KMS-11 (cell line): ENCODE measurements at regions not wholly inside any gene's neighbourhood (a gene's known extent, or its start where the extent isn't known, plus 50 kb on each side); places are given as distances from the start of the nearest gene placed in this dataset.

Source experiments
- H2AFZ ChIP-seq: fragments of 200-600 bp; sonication (generic); 2 replicates; pipeline ENCODE4 v1.6.1; 2016; ENCODE audit warnings: antibody characterized with exemption, mixed run types, low read depth
- H3K27ac ChIP-seq: fragments of 200-600 bp; sonication (generic); 2 replicates; pipeline ENCODE4 v1.6.1; 2016; ENCODE audit warnings: mild to moderate bottlenecking, mixed run types
- H3K27me3 ChIP-seq: fragments of 200-600 bp; sonication (generic); 2 replicates; pipeline ENCODE4 v1.6.1; 2017; ENCODE audit warnings: mild to moderate bottlenecking, low read depth, mixed run types, moderate library complexity; ENCODE audit not compliant: insufficient read depth
- H3K36me3 ChIP-seq: fragments of 200-600 bp; sonication (generic); 2 replicates; pipeline ENCODE4 v1.6.1; 2017; ENCODE audit warnings: mild to moderate bottlenecking, mixed run types; ENCODE audit not compliant: insufficient read depth
- H3K4me1 ChIP-seq: fragments of 200-600 bp; sonication (generic); 2 replicates; pipeline ENCODE4 v1.6.1; 2016; ENCODE audit warnings: mild to moderate bottlenecking, low read depth, mixed run types; ENCODE audit not compliant: poor library complexity, severe bottlenecking
- H3K4me2 ChIP-seq: fragments of 200-600 bp; sonication (generic); 2 replicates; pipeline ENCODE4 v1.7.0; 2016; ENCODE audit warnings: mild to moderate bottlenecking, mixed run types
- H3K4me3 ChIP-seq: fragments of 200-600 bp; sonication (generic); IDR thresholded peaks from 2 replicates; pipeline ENCODE4 v1.6.1; 2017; ENCODE audit warnings: low read depth, low read length, mixed read lengths; ENCODE audit not compliant: insufficient read depth
- H3K79me2 ChIP-seq: fragments of 200-600 bp; sonication (generic); 2 replicates; pipeline ENCODE4 v1.6.1; 2016; ENCODE audit warnings: low read depth, mixed run types; ENCODE audit not compliant: insufficient read depth
- H3K9ac ChIP-seq: fragments of 200-600 bp; sonication (generic); 2 replicates; pipeline ENCODE4 v1.6.1; 2016; ENCODE audit warnings: mild to moderate bottlenecking, mixed run types
- H4K20me1 ChIP-seq: fragments of 200-600 bp; sonication (generic); 2 replicates; pipeline ENCODE4 v1.6.1; 2016; ENCODE audit warnings: mild to moderate bottlenecking, mixed run types; ENCODE audit not compliant: insufficient read depth
- CTCF ChIP-seq: fragments of 200-600 bp; sonication (generic); conservative IDR thresholded peaks from 2 replicates; pipeline ENCODE4 v1.6.1; 2017; ENCODE audit warnings: low read depth, mild to moderate bottlenecking, antibody characterized with exemption, low read length, moderate library complexity, mixed read lengths

- no peak for TF ChIP-seq CTCF
- Histone ChIP-seq H3K9ac (no peak overlapping the region), H3K27ac (no peak overlapping the region), H4K20me1 (no peaks in the 10 kb centered on the region), H3K4me2 (no peak overlapping the region), H3K36me3 (no peaks in the 10 kb centered on the region), H3K79me2 (no peaks in the 10 kb centered on the region), H2AFZ (no peak overlapping the region), H3K4me1 (no peaks in the 10 kb centered on the region), H3K27me3 (no peaks in the 10 kb centered on the region), H3K4me3 (no peak overlapping the region)
Measured at GRCh38 chr21:27108701-27109100, 141.8 kb upstream of the ADAMTS5 start.

GRCh38 chr21:27108228-27108627 lies 141.3 kb upstream of the ADAMTS5 start:
- Histone ChIP-seq H4K20me1 (no peaks in the 10 kb centered on the region), H3K27me3 (no peaks in the 10 kb centered on the region), H3K9ac (no peak overlapping the region), H3K4me3 (no peak overlapping the region), H2AFZ (no peak overlapping the region), H3K27ac (no peak overlapping the region), H3K4me2 (no peak overlapping the region), H3K79me2 (no peaks in the 10 kb centered on the region), H3K4me1 (no peaks in the 10 kb centered on the region), H3K36me3 (no peaks in the 10 kb centered on the region)
- no peak for TF ChIP-seq CTCF

GRCh38 chr21:27104846-27105431 lies 138.1 kb upstream of the ADAMTS5 start:
- no peak overlapping the region for H3K4me2 ChIP-seq
- no peak for TF ChIP-seq CTCF
- no peaks in the 10 kb centered on the region for H4K20me1 ChIP-seq

GRCh38 chr21:27103768-27104167 lies 136.9 kb upstream of the ADAMTS5 start:
- no peaks in the 10 kb centered on the region for H3K27me3 ChIP-seq
- H3K9ac ChIP-seq: no peak overlapping the region
- no peak overlapping the region for H3K4me3 ChIP-seq
- no peaks in the 10 kb centered on the region for H3K36me3 ChIP-seq
- no peak overlapping the region for H3K4me2 ChIP-seq
- H3K79me2 ChIP-seq: no peaks in the 10 kb centered on the region
- no peaks in the 10 kb centered on the region for H4K20me1 ChIP-seq
- TF ChIP-seq CTCF: no peak
- no peak overlapping the region for H3K27ac ChIP-seq
- H3K4me1 ChIP-seq: no peaks in the 10 kb centered on the region
- H2AFZ ChIP-seq: no peak overlapping the region

More at GRCh38 chr21:27104846-27105431, 138.1 kb upstream of the ADAMTS5 start:
- Histone ChIP-seq H3K4me1 (no peaks in the 10 kb centered on the region), H3K4me3 (no peak overlapping the region), H3K27ac (no peak overlapping the region), H3K27me3 (no peaks in the 10 kb centered on the region), H3K36me3 (no peaks in the 10 kb centered on the region), H2AFZ (no peak overlapping the region), H3K79me2 (no peaks in the 10 kb centered on the region), H3K9ac (no peak overlapping the region)
